Skeletal muscle satellite cell (primary cell): ENCODE measurements at regions not wholly inside any gene's neighbourhood (a gene's known extent, or its start where the extent isn't known, plus 50 kb on each side); places are given as distances from the start of the nearest gene placed in this dataset.

Experiments used
- H3K27me3 ChIP-seq: 2 replicates; pipeline ENCODE4 v1.7.0; 2013; ENCODE audit warnings: low read length; ENCODE audit not compliant: control insufficient read depth, insufficient read depth
- H3K36me3 ChIP-seq: 2 replicates; pipeline ENCODE4 v1.7.0; 2013; ENCODE audit warnings: mild to moderate bottlenecking, control low read depth, low read length; ENCODE audit not compliant: insufficient read depth
- H3K4me1 ChIP-seq: 2 replicates; pipeline ENCODE4 v1.7.0; 2013; ENCODE audit warnings: low read length; ENCODE audit not compliant: control insufficient read depth, insufficient read depth
- H3K4me2 ChIP-seq: 2 replicates; pipeline ENCODE4 v1.7.0; 2013; ENCODE audit warnings: mild to moderate bottlenecking, low read length
- H3K4me3 ChIP-seq: 2 replicates; pipeline ENCODE4 v1.7.0; 2013; ENCODE audit warnings: low read length
- H3K9ac ChIP-seq: 2 replicates; pipeline ENCODE4 v1.7.0; 2013; ENCODE audit warnings: mild to moderate bottlenecking, low read depth, low read length, moderate library complexity
- H3K9me3 ChIP-seq: replicated peaks from 2 replicates; pipeline ENCODE4 v1.7.0; 2013; ENCODE audit warnings: mild to moderate bottlenecking, control low read depth, low read length

DNA sequence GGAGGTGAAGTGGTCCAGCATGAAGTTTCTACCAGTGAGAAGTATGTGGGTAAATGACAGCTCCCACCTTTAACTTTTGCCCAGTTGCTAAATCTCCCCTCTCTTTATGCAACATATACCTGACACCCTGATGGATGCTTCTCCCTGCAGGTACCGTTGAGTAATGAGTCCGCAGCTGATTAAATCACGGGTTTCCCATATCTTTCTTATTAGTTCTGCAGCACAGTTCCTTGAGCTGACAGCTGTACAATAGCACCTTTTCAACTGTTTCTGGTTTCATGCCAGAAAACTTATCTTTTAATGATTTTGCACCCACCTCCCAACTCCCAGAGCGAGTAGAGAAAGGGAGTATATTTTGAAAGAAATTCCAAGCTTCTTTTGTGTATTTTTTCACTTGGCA lies 161.0 kb upstream of the TUT7 start:
- Histone ChIP-seq H3K27me3 (peaks cover 12% of the 10 kb centered on the region), H3K4me2 (no peak overlapping the region), H3K9ac (no peak overlapping the region), H3K9me3 (no peaks in the 10 kb centered on the region), H3K4me3 (no peak overlapping the region), H3K36me3 (no peaks in the 10 kb centered on the region), H3K4me1 (peaks cover 12% of the 10 kb centered on the region)

DNA sequence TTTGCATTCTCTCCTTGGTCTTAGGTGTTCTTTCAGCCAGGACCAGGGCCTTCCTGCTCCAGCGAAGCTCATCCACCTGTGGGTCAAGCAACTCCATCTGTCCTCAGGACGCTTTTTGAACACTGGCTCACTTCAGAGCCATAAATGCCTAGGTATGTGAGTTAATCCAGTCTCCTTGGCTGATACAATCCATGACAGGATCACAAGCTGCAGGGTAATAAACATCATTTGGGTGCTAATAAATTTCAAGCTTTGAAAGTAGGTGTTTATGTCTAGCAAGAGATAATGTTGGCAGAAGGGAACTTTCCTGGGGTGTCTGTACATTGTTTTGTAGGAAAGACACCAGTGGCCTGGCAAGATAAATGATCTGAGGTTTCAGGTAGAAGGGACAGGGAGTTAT lies 159.2 kb upstream of the TUT7 start:
- Histone ChIP-seq H3K4me3 (no peak overlapping the region), H3K36me3 (no peaks in the 10 kb centered on the region), H3K27me3 (peaks cover 12% of the 10 kb centered on the region), H3K9ac (no peak overlapping the region), H3K9me3 (no peaks in the 10 kb centered on the region), H3K4me1 (no peaks in the 10 kb centered on the region), H3K4me2 (no peak overlapping the region)

DNA sequence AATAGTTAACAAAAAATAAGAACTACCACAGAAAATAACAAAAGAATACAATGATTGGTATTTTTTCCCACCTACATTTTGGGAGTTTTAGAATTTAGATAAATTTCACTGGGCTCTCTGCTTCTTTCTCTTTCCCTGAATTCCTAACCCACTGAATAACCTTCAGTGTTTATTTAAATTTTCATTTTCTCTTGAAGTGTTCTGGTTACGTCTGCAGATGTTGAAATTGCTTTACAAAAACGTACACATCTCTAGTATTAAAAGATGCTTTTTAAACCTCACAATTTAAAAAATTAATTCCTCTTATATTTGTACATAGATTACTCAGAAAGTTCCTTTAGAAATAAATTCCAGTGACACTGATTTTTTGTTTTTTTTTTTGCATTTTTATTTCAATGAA lies 158.7 kb upstream of the TUT7 start:
- no peaks in the 10 kb centered on the region for H3K9me3 ChIP-seq
- no peak overlapping the region for H3K4me2 ChIP-seq
- no peak overlapping the region for H3K9ac ChIP-seq
- H3K27me3 ChIP-seq = peaks cover 12% of the 10 kb centered on the region
- H3K4me3 ChIP-seq = no peak overlapping the region
- H3K4me1 ChIP-seq = no peaks in the 10 kb centered on the region
- no peaks in the 10 kb centered on the region for H3K36me3 ChIP-seq

DNA sequence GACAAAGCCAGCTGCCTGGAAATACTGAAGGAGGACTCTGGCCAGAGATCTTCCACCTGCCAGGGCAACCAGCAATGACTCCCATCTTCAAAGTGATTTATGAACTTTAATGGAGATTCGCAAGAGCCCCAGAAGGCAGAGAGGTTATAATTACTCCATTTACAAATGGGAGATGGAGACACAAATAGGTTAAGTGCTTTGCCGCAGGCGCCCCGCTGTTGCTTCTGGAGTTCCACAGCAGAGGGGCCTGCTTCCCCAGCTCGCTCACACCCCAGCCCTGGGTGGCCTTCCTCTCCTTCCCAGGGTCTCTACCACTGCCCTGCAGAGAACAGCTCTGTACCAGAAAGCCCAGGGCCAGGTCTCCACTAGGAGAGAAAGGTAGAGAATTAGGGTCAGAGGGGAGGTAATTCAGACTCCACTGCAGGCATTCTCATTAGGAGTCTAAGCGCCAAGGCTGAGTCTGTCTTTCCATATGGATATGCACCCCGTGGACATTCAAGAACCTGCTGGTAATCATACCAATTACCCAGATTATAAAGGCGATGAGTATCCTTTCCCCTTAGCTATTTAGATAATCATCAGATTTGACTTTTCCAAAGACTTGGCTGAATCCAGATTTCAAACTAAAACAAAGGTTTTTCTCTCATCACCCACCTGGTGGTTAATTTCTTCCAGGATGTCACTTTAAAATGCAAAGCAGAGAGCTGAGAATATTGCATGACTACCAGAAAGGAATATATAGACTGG lies 157.6 kb upstream of the TUT7 start:
- H3K9ac ChIP-seq = no peak overlapping the region
- H3K4me1 ChIP-seq = no peaks in the 10 kb centered on the region
- no peaks in the 10 kb centered on the region for H3K36me3 ChIP-seq
- H3K4me2 ChIP-seq = no peak overlapping the region
- H3K9me3 ChIP-seq = no peaks in the 10 kb centered on the region
- no peak overlapping the region for H3K4me3 ChIP-seq
- peaks cover 12% of the 10 kb centered on the region for H3K27me3 ChIP-seq

DNA sequence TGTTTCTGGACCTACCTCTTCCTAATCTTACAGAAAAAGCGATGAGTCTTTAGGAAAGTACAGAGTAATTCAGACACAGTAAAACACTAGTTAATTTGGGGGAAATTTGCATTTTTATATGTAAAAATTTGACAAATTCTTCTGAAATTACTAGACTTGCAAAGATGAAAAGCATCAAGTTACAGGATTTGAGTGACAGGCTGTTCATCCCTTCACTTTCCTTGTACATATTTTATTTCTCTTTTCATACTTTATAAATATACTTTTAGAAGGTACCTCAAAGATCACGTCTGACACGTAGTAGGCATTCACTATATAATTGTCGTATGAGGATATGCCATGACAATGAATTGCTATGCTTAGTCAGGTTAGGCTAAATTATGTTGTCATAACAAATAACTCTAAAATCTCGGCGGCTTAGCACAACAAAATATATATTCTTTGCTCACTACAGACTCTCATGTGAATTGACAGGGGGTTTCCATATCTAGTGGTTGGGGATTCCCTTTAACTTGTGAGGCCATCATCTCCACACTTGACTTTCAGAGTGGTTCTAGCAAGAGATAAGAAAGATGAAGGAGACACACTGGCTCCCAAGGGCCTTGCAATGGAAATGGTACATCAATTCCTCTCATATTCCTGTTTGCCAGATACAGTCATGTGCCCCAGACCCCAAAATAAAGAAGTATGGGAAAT lies 154.1 kb upstream of the TUT7 start:
- Histone ChIP-seq H3K9ac (no peak overlapping the region), H3K4me3 (no peak overlapping the region), H3K4me2 (no peak overlapping the region), H3K27me3 (no peaks in the 10 kb centered on the region), H3K36me3 (no peaks in the 10 kb centered on the region), H3K4me1 (no peaks in the 10 kb centered on the region), H3K9me3 (no peaks in the 10 kb centered on the region)

DNA sequence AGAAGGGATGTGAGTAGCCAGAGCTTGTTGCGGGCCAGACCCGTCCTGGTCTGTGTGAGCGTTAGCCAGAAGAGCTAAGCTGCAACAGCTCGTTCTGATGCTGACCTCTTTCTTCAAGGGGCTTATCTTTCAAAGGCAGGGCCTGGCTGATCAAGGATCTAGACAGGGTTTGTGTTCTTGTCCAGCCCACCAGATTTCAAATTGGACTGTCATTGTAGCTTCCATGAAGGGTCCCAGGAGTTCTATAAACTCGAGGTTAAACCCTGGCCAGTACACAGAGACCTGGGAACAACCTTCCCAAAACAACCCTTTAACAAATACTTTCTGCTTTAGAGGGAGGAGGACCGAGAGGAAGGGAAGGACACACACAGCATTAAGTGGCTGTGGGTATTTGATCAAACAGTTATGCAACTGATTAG lies 153.0 kb upstream of the TUT7 start:
- Histone ChIP-seq H3K9me3 (no peaks in the 10 kb centered on the region), H3K27me3 (no peaks in the 10 kb centered on the region), H3K4me1 (no peaks in the 10 kb centered on the region), H3K4me3 (no peak overlapping the region), H3K4me2 (no peak overlapping the region), H3K36me3 (no peaks in the 10 kb centered on the region), H3K9ac (no peak overlapping the region)

DNA sequence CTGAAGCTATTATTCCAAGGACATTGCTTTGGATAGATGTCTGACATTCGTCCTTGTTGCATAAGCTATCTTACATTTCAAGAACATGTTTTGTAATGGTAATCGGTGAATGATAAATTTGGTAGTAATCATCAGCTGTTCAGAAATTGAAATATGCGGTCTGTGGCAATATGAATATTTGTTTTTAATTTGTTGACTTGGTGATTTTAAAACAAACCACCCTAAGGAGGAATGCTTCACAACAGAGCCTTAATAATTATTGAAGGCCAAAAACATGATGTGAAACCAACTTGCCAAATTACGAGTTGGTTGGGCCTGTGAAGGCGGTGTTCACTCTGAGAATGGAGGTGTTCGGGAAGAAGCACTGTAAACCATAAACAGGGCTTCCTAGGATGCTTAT lies 149.7 kb upstream of the TUT7 start:
- no peaks in the 10 kb centered on the region for H3K9me3 ChIP-seq
- H3K4me1 ChIP-seq = peaks cover 20% of the 10 kb centered on the region
- no peak overlapping the region for H3K4me3 ChIP-seq
- no peaks in the 10 kb centered on the region for H3K27me3 ChIP-seq
- no peak overlapping the region for H3K9ac ChIP-seq
- no peaks in the 10 kb centered on the region for H3K36me3 ChIP-seq
- no peak overlapping the region for H3K4me2 ChIP-seq

DNA sequence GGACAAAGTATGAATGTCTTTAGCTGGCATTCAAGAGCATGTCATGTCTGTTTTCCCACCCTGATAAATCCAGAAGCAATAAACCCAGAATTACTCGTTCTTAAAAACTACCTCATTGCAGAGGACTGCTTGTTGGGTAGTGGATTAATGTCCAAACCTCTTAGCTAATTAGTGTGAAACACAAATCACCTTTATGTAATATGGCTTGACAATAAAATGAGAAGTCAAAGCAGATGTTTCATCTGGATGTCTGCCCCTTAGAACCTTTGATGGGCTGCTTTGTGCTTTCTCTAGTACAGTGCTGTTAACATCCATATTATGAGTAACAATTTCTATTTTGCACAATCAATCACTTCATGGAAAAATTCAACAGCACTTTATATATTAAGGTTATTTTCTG lies 149.1 kb upstream of the TUT7 start:
- Histone ChIP-seq H3K36me3 (no peaks in the 10 kb centered on the region), H3K4me2 (no peak overlapping the region), H3K4me1 (peaks cover 20% of the 10 kb centered on the region), H3K27me3 (no peaks in the 10 kb centered on the region), H3K9ac (no peak overlapping the region), H3K9me3 (no peaks in the 10 kb centered on the region), H3K4me3 (no peak overlapping the region)

DNA sequence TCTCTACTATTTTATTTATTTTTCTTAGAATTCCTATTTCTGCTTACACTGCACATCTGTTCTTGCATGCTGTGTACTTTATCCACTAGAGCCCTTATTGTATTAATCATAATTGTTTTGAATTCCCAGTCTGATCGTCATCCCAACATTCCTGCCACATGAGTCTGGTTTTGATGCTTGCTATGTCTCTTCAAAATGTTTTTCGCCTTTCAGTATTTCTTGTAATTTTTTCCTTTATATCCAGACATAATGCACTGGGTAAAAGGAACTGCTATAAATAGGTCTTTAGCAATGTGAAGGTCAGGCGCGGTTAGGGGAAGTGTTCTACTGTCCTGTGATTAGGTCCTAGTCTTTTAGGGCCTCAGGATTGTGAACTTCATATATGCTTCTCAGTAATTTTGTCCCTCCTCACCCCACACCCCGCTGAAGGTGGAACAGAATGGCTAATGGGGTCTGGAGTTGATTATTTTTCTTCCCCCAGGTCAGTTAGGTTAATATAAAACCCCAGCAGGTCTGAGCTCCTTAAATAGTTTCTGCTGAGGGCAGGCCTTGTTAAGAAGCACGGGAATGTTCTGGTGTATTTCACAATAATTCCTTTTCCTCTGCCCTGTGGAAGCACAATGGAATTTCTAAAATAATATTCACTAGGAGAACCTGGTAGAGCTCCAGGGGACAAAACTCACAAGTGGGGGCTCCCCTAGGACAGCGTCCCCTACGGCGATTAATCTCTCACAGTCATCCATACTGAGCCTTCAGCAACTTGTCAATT lies 146.6 kb upstream of the TUT7 start:
- Histone ChIP-seq H3K4me1 (peaks cover 20% of the 10 kb centered on the region), H3K27me3 (no peaks in the 10 kb centered on the region), H3K9ac (peak overlapping the region; percentile 79), H3K36me3 (no peaks in the 10 kb centered on the region), H3K4me2 (peak overlapping the region; percentile 69), H3K9me3 (no peaks in the 10 kb centered on the region), H3K4me3 (peak overlapping the region; percentile 36)

DNA sequence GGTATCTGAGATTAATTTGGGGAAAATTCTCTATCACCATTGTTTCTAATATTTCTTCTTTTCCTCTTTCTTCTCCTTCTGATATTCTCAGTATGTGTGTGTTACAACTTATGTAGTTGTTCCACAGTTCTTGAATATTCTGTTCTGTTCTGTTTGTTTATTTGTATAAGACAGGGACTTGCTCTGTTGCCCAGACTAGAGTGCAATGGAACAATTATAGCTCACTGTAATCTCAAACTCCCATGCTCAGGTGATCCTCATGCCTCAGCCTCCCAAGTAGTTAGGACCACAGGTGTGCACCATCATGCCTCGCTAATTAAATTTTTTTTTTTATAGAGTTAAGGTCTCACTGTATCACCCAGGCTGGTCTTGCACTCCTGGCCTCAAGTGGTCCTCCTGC lies 145.8 kb upstream of the TUT7 start:
- Histone ChIP-seq H3K9me3 (no peaks in the 10 kb centered on the region), H3K9ac (no peak overlapping the region), H3K27me3 (no peaks in the 10 kb centered on the region), H3K4me2 (peak overlapping the region; percentile 22), H3K4me3 (no peak overlapping the region), H3K36me3 (no peaks in the 10 kb centered on the region), H3K4me1 (peaks cover 22% of the 10 kb centered on the region)

DNA sequence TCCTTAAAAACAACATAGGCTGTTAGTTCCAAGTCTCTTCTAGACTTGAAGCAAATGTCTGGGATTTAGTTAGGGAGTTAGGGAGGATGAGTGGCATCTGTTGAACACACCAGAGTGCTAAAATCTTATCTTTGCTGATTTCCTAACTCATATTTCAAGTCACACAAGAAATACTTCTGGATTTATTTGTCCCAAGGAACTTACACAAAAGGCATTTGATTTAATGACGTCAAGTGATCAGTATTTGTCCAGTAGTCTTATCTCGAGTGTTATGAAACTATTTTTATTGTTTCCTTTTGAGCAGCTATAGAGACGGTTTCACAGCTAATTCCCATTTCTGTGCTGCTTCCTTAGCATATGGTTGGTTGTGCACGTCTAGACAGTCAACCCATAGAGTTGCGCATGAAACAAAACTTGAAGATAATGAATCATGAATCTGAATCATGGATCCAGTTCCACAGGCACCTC lies 140.5 kb upstream of the TUT7 start:
- Histone ChIP-seq H3K4me3 (no peak overlapping the region), H3K4me2 (no peak overlapping the region), H3K9me3 (no peaks in the 10 kb centered on the region), H3K4me1 (peaks cover 26% of the 10 kb centered on the region), H3K36me3 (no peaks in the 10 kb centered on the region), H3K27me3 (no peaks in the 10 kb centered on the region), H3K9ac (peak overlapping the region; percentile 5)
